CD4-positive, alpha-beta T cell treated with Interleukin-17A for 4 hours (primary cell): ENCODE measurements at regions not wholly inside any gene's neighbourhood (a gene's known extent, or its start where the extent isn't known, plus 50 kb on each side); places are given as distances from the start of the nearest gene placed in this dataset.
"Not testable (repeated sequence)": the region's sequence is repeated elsewhere in the genome, so short reads cannot be mapped to it uniquely, and the experiment has no call there.

Source experiments
- DNase-seq: peaks from one replicate; pipeline ENCODE4 v3.0.0-alpha.2; 2020; ENCODE audit warnings: mixed read lengths

GRCh38 chr3:106029954-106030626, 161.3 kb upstream of the CBLB start:
- no peak for DNase-seq

GRCh38 chr3:106030627-106030963, 161.8 kb upstream of the CBLB start:
- DNase-seq, result no peak

GRCh38 chr3:106032479-106032878, 163.7 kb upstream of the CBLB start:
- DNase-seq, result no peak

GRCh38 chr3:106033654-106034053, 164.8 kb upstream of the CBLB start:
- no peak for DNase-seq

GRCh38 chr3:106034313-106034712, 165.5 kb upstream of the CBLB start:
- DNase-seq, result no peak

- no peak for DNase-seq
These were observed 166.8 kb upstream of the CBLB start for GRCh38 chr3:106035619-106036018.

- no peak for DNase-seq
These were observed 167.9 kb upstream of the CBLB start for GRCh38 chr3:106036696-106037095.

GRCh38 chr3:106047221-106047620, 178.4 kb upstream of the CBLB start:
- DNase-seq, result no peak

GRCh38 chr3:106048946-106049481, 180.2 kb upstream of the CBLB start:
- no peak for DNase-seq

- no peak for DNase-seq
These were observed 181.0 kb upstream of the CBLB start for GRCh38 chr3:106049821-106050220.

GRCh38 chr3:106056931-106057330, 188.1 kb upstream of the CBLB start:
- DNase-seq, result no peak

- DNase-seq, result no peak
These were observed 189.7 kb upstream of the CBLB start for GRCh38 chr3:106058475-106058874.

GRCh38 chr3:106059953-106060517, 191.2 kb upstream of the CBLB start:
- DNase-seq, result no peak

GRCh38 chr3:106063909-106064308, 195.1 kb upstream of the CBLB start:
- DNase-seq, result no peak

GRCh38 chr3:106065831-106066230, 197.0 kb upstream of the CBLB start:
- no peak for DNase-seq

GRCh38 chr3:106067711-106068110, 198.9 kb upstream of the CBLB start:
- no peak for DNase-seq

GRCh38 chr3:106068381-106068780, 199.6 kb upstream of the CBLB start:
- no peak for DNase-seq

GRCh38 chr3:106068795-106069194, 200.0 kb upstream of the CBLB start:
- DNase-seq, result no peak

GRCh38 chr3:106070187-106070586, 201.4 kb upstream of the CBLB start:
- DNase-seq, result no peak

GRCh38 chr3:106071306-106071705, 202.5 kb upstream of the CBLB start:
- DNase-seq, result no peak

GRCh38 chr3:106072596-106072995, 203.8 kb upstream of the CBLB start:
- DNase-seq, result not testable (repeated sequence)

GRCh38 chr3:106073806-106074205, 205.0 kb upstream of the CBLB start:
- DNase-seq, result not testable (repeated sequence)

GRCh38 chr3:106075731-106076130, 206.9 kb upstream of the CBLB start:
- not testable (repeated sequence) for DNase-seq

GRCh38 chr3:106078635-106079034, 209.8 kb upstream of the CBLB start:
- no peak for DNase-seq

GRCh38 chr3:106082616-106083015, 213.8 kb upstream of the CBLB start:
- DNase-seq, result no peak
